ENCODE measurements at regions not wholly inside any gene's neighbourhood (a gene's known extent, or its start where the extent isn't known, plus 50 kb on each side); places are given as distances from the start of the nearest gene placed in this dataset.

- Histone ChIP-seq H3K4me1 (ENCODE audit: insufficient read depth, low read length) (no peaks in the 10 kb centered on the region), H3K9me3 (ENCODE audit: control insufficient read depth in 1 of 2, low read length in 2 of 2) (no peaks in the 10 kb centered on the region), H3K27ac (ENCODE audit: low read depth, low read length) (no peak overlapping the region), H3K36me3 (ENCODE audit: insufficient read depth, low read length) (no peaks in the 10 kb centered on the region), H3K4me3 (ENCODE audit: low read length in 2 of 2) (no peak overlapping the region), H3K27me3 (ENCODE audit: insufficient read depth, low read length) (no peaks in the 10 kb centered on the region)
- intact Hi-C loops (cut with micrococcal nuclease) = no loop called here
- H3K27ac Mint-ChIP-seq = no peak overlapping the region
- POLR2A ChIA-PET (ENCODE audit: partially characterized antibody) = no interaction called here
- CTCF ChIA-PET (ENCODE audit: partially characterized antibody) = no interaction called here
- peaks cover 0 to 4% (median 1%) of the 10 kb centered on the region in 8 donors for H3K9me3 Mint-ChIP-seq
- no peak for DNase-seq
- no peaks in the 10 kb centered on the region for H3K27me3 Mint-ChIP-seq
- H3K36me3 Mint-ChIP-seq = no peaks in the 10 kb centered on the region
- no peaks in the 10 kb centered on the region for H3K4me1 Mint-ChIP-seq
- no peak overlapping the region for H3K4me3 Mint-ChIP-seq
Observed at GRCh38 chr6:93079061-93079460, 340.3 kb downstream of the EPHA7 start.

- H3K4me1 Mint-ChIP-seq = no peaks in the 10 kb centered on the region
- no peak overlapping the region for H3K27ac Mint-ChIP-seq
- H3K4me1 ChIP-seq (ENCODE audit: insufficient read depth, low read length) = no peaks in the 10 kb centered on the region
- intact Hi-C loops (cut with micrococcal nuclease) = no loop called here
- no peaks in the 10 kb centered on the region for H3K27me3 ChIP-seq (ENCODE audit: insufficient read depth, low read length)
- no peak overlapping the region for H3K27ac ChIP-seq (ENCODE audit: low read depth, low read length)
- no peaks in the 10 kb centered on the region for H3K27me3 Mint-ChIP-seq
- CTCF ChIA-PET (ENCODE audit: partially characterized antibody) = no interaction called here
- H3K36me3 ChIP-seq (ENCODE audit: insufficient read depth, low read length) = no peaks in the 10 kb centered on the region
- H3K4me3 Mint-ChIP-seq = no peak overlapping the region
- H3K9me3 Mint-ChIP-seq = peaks cover 0 to 16% (median 6%) of the 10 kb centered on the region in 8 donors
- H3K36me3 Mint-ChIP-seq = no peaks in the 10 kb centered on the region
- no peaks in the 10 kb centered on the region for H3K9me3 ChIP-seq (ENCODE audit: control insufficient read depth in 1 of 2, low read length in 2 of 2)
- POLR2A ChIA-PET (ENCODE audit: partially characterized antibody) = no interaction called here
- no peak overlapping the region for H3K4me3 ChIP-seq (ENCODE audit: low read length in 2 of 2)
- DNase-seq = no peak
Observed at GRCh38 chr6:93073811-93074210, 345.5 kb downstream of the EPHA7 start.

DNA sequence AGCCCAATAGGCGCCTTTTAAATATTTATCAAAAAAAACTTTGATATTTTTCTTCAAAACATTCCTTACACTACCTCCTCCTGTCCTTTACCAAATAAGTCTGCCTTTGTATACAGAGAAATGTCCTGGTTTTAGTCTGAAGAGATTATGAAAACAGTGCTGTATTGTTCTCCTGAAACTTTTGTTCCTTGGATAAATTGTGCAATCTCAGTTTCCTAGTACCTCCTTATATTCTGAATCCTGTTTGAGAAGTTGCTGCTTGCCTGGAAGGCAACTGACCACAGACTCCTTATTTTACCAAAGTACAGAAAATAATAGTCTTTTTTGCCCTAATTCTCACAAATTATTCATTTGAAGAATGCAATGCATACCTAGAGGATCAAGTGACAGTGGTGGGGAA lies 349.5 kb downstream of the EPHA7 start:
- Histone ChIP-seq H3K9me3 (ENCODE audit: control insufficient read depth in 1 of 2, low read length in 2 of 2) (no peaks in the 10 kb centered on the region), H3K36me3 (ENCODE audit: insufficient read depth, low read length) (no peaks in the 10 kb centered on the region), H3K27me3 (ENCODE audit: insufficient read depth, low read length) (no peaks in the 10 kb centered on the region), H3K27ac (ENCODE audit: low read depth, low read length) (no peak overlapping the region), H3K4me1 (ENCODE audit: insufficient read depth, low read length) (no peaks in the 10 kb centered on the region), H3K4me3 (ENCODE audit: low read length in 2 of 2) (no peak overlapping the region)
- Mint-ChIP-seq H3K4me3 (no peak overlapping the region), H3K4me1 (no peaks in the 10 kb centered on the region), H3K9me3 (peaks cover 0 to 16% (median 6%) of the 10 kb centered on the region in 8 donors), H3K36me3 (no peaks in the 10 kb centered on the region), H3K27me3 (no peaks in the 10 kb centered on the region), H3K27ac (no peak overlapping the region)
- no peak for DNase-seq
- ChIA-PET POLR2A (ENCODE audit: partially characterized antibody) (no interaction called here), CTCF (ENCODE audit: partially characterized antibody) (no interaction called here)
- intact Hi-C loops (cut with micrococcal nuclease) = no loop called here

- Histone ChIP-seq H3K27ac (ENCODE audit: low read depth, low read length) (no peak overlapping the region), H3K27me3 (ENCODE audit: insufficient read depth, low read length) (no peaks in the 10 kb centered on the region), H3K4me1 (ENCODE audit: insufficient read depth, low read length) (no peaks in the 10 kb centered on the region), H3K9me3 (ENCODE audit: control insufficient read depth in 1 of 2, low read length in 2 of 2) (no peaks in the 10 kb centered on the region), H3K36me3 (ENCODE audit: insufficient read depth, low read length) (no peaks in the 10 kb centered on the region), H3K4me3 (ENCODE audit: low read length in 2 of 2) (no peak overlapping the region)
- Mint-ChIP-seq H3K27ac (no peak overlapping the region), H3K36me3 (no peaks in the 10 kb centered on the region), H3K9me3 (peaks cover 0 to 12% (median 6%) of the 10 kb centered on the region in 8 donors), H3K4me3 (no peak overlapping the region), H3K4me1 (no peaks in the 10 kb centered on the region), H3K27me3 (no peaks in the 10 kb centered on the region)
- POLR2A ChIA-PET (ENCODE audit: partially characterized antibody) = no interaction called here
- CTCF ChIA-PET (ENCODE audit: partially characterized antibody) = no interaction called here
- intact Hi-C loops (cut with micrococcal nuclease) = no loop called here
- no peak for DNase-seq
Observed at GRCh38 chr6:93059911-93060310, 359.4 kb downstream of the EPHA7 start.

- H3K4me3 Mint-ChIP-seq = peak overlapping the region in 1 of 8 donors; percentile 1
- intact Hi-C loops (cut with micrococcal nuclease) = no loop called here
- Histone ChIP-seq H3K27ac (ENCODE audit: low read depth, low read length) (no peak overlapping the region), H3K27me3 (ENCODE audit: insufficient read depth, low read length) (no peaks in the 10 kb centered on the region), H3K9me3 (ENCODE audit: control insufficient read depth in 1 of 2, low read length in 2 of 2) (no peaks in the 10 kb centered on the region), H3K4me3 (ENCODE audit: low read length in 2 of 2) (no peak overlapping the region), H3K36me3 (ENCODE audit: insufficient read depth, low read length) (no peaks in the 10 kb centered on the region), H3K4me1 (ENCODE audit: insufficient read depth, low read length) (no peaks in the 10 kb centered on the region)
- peaks cover 0 to 12% (median 6%) of the 10 kb centered on the region in 8 donors for H3K9me3 Mint-ChIP-seq
- CTCF ChIA-PET (ENCODE audit: partially characterized antibody) = no interaction called here
- POLR2A ChIA-PET (ENCODE audit: partially characterized antibody) = no interaction called here
- H3K36me3 Mint-ChIP-seq = no peaks in the 10 kb centered on the region
- no peaks in the 10 kb centered on the region for H3K27me3 Mint-ChIP-seq
- H3K4me1 Mint-ChIP-seq = no peaks in the 10 kb centered on the region
- H3K27ac Mint-ChIP-seq = no peak overlapping the region
- no peak for DNase-seq
Observed at GRCh38 chr6:93057584-93057983, 361.8 kb downstream of the EPHA7 start.

GRCh38 chr6:93048381-93048780 lies 371.0 kb downstream of the EPHA7 start:
- no peak overlapping the region for H3K27ac Mint-ChIP-seq
- no peaks in the 10 kb centered on the region for H3K36me3 Mint-ChIP-seq
- H3K4me1 Mint-ChIP-seq = no peaks in the 10 kb centered on the region
- CTCF ChIA-PET (ENCODE audit: partially characterized antibody) = no interaction called here
- H3K9me3 ChIP-seq (ENCODE audit: control insufficient read depth in 1 of 2, low read length in 2 of 2) = no peaks in the 10 kb centered on the region
- no peaks in the 10 kb centered on the region for H3K27me3 ChIP-seq (ENCODE audit: insufficient read depth, low read length)
- H3K9me3 Mint-ChIP-seq = no peaks in the 10 kb centered on the region
- H3K4me3 Mint-ChIP-seq = no peak overlapping the region
- POLR2A ChIA-PET (ENCODE audit: partially characterized antibody) = no interaction called here
- no peak for DNase-seq
- H3K4me3 ChIP-seq (ENCODE audit: low read length in 2 of 2) = no peak overlapping the region
- no peaks in the 10 kb centered on the region for H3K36me3 ChIP-seq (ENCODE audit: insufficient read depth, low read length)
- H3K27me3 Mint-ChIP-seq = no peaks in the 10 kb centered on the region
- intact Hi-C loops (cut with micrococcal nuclease) = no loop called here
- H3K27ac ChIP-seq (ENCODE audit: low read depth, low read length) = no peak overlapping the region
- no peaks in the 10 kb centered on the region for H3K4me1 ChIP-seq (ENCODE audit: insufficient read depth, low read length)

DNA sequence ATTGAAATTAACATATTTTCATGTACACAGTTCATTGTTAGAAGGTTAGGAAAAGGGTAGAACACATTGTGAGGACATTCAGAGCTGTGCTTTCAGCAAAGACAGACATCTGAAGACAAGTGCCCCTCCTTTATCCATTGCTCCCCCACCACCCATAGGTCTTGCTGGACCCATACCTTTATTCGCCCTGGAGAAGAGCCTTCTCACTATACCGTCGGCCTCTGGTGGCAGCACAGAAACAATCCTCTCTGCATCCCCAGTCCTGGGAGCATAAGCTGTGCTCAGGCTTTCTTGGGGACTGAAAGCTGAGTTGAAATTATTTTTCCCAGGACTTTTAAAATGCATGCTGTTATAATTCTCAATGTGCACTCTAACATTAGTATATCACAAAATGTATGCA lies 372.3 kb downstream of the EPHA7 start:
- Mint-ChIP-seq H3K27ac (no peak overlapping the region), H3K4me3 (no peak overlapping the region), H3K36me3 (no peaks in the 10 kb centered on the region), H3K9me3 (no peaks in the 10 kb centered on the region), H3K4me1 (no peaks in the 10 kb centered on the region), H3K27me3 (no peaks in the 10 kb centered on the region)
- POLR2A ChIA-PET (ENCODE audit: partially characterized antibody) = no interaction called here
- no peak overlapping the region for H3K4me3 ChIP-seq (ENCODE audit: low read length in 2 of 2)
- H3K36me3 ChIP-seq (ENCODE audit: insufficient read depth, low read length) = no peaks in the 10 kb centered on the region
- H3K27me3 ChIP-seq (ENCODE audit: insufficient read depth, low read length) = no peaks in the 10 kb centered on the region
- no peaks in the 10 kb centered on the region for H3K9me3 ChIP-seq (ENCODE audit: control insufficient read depth in 1 of 2, low read length in 2 of 2)
- CTCF ChIA-PET (ENCODE audit: partially characterized antibody) = no interaction called here
- intact Hi-C loops (cut with micrococcal nuclease) = no loop called here
- H3K4me1 ChIP-seq (ENCODE audit: insufficient read depth, low read length) = no peaks in the 10 kb centered on the region
- no peak overlapping the region for H3K27ac ChIP-seq (ENCODE audit: low read depth, low read length)
- no peak for DNase-seq

- Mint-ChIP-seq H3K27ac (no peak overlapping the region), H3K27me3 (no peaks in the 10 kb centered on the region), H3K4me3 (no peak overlapping the region), H3K9me3 (peaks cover 0 to 6% (median 0%) of the 10 kb centered on the region in 8 donors), H3K36me3 (no peaks in the 10 kb centered on the region), H3K4me1 (no peaks in the 10 kb centered on the region)
- intact Hi-C loops (cut with micrococcal nuclease) = no loop called here
- ChIA-PET CTCF (ENCODE audit: partially characterized antibody) (no interaction called here), POLR2A (ENCODE audit: partially characterized antibody) (no interaction called here)
- Histone ChIP-seq H3K4me1 (ENCODE audit: insufficient read depth, low read length) (no peaks in the 10 kb centered on the region), H3K27ac (ENCODE audit: low read depth, low read length) (no peak overlapping the region), H3K27me3 (ENCODE audit: insufficient read depth, low read length) (no peaks in the 10 kb centered on the region), H3K36me3 (ENCODE audit: insufficient read depth, low read length) (no peaks in the 10 kb centered on the region), H3K4me3 (ENCODE audit: low read length in 2 of 2) (no peak overlapping the region), H3K9me3 (ENCODE audit: control insufficient read depth in 1 of 2, low read length in 2 of 2) (no peaks in the 10 kb centered on the region)
- no peak for DNase-seq
Observed at GRCh38 chr6:93045156-93045555, 374.2 kb downstream of the EPHA7 start.
